Astrocyte of the spinal cord (primary cell): ENCODE measurements at regions not wholly inside any gene's neighbourhood (a gene's known extent, or its start where the extent isn't known, plus 50 kb on each side); places are given as distances from the start of the nearest gene placed in this dataset.

Experiments used
- DNase-seq: peaks from one replicate; pipeline ENCODE4 v3.0.0; 2011; ENCODE audit warnings: low read depth, low spot score
- H3K4me3 ChIP-seq: 2 replicates; pipeline ENCODE4 v1.5.1; 2011; ENCODE audit warnings: low read depth, mild to moderate bottlenecking, low read length, moderate library complexity
- in situ Hi-C: cut with HindIII; loops from 2 replicates; pipeline ENCODE4 v1.10.0; 2017; ENCODE audit warnings: low sequenced_read_pairs
- TF ChIP-seq, protein P1 (sequence below): IDR thresholded peaks from 2 replicates; pipeline ENCODE4 v1.5.1; 2012; ENCODE audit warnings: low read depth, mild to moderate bottlenecking, low read length, inconsistent platforms

- TF ChIP-seq, protein P1, sequence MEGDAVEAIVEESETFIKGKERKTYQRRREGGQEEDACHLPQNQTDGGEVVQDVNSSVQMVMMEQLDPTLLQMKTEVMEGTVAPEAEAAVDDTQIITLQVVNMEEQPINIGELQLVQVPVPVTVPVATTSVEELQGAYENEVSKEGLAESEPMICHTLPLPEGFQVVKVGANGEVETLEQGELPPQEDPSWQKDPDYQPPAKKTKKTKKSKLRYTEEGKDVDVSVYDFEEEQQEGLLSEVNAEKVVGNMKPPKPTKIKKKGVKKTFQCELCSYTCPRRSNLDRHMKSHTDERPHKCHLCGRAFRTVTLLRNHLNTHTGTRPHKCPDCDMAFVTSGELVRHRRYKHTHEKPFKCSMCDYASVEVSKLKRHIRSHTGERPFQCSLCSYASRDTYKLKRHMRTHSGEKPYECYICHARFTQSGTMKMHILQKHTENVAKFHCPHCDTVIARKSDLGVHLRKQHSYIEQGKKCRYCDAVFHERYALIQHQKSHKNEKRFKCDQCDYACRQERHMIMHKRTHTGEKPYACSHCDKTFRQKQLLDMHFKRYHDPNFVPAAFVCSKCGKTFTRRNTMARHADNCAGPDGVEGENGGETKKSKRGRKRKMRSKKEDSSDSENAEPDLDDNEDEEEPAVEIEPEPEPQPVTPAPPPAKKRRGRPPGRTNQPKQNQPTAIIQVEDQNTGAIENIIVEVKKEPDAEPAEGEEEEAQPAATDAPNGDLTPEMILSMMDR: no peak
- no peak for DNase-seq
- in situ Hi-C loops: no loop called here
Observed at GRCh38 chr12:114274131-114274530, 131.8 kb downstream of the TBX5 start.

DNA sequence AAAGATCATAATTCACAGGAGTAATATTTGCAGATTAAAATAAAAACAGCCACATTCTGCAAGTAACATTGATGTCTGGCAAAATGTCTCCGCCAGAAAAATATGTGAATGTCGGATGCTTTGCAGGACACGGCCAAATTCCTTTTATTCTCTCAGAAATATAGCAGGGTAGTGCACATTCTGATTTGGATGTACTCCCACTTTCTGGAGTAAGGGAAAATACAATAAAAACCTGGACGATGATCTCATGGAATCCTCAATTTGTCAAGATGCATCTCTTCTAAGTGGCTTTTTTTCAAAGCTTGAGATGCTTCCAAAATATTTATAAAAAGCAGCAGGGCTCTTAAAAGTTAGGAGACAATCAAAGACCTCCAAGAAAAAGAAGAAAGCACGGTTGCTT is 133.3 kb downstream of the TBX5 start:
- in situ Hi-C loops: no loop called here
- no peak overlapping the region for H3K4me3 ChIP-seq
- DNase-seq: no peak
- TF ChIP-seq, protein P1: no peak

More at GRCh38 chr12:114274131-114274530, 131.8 kb downstream of the TBX5 start:
- no peak overlapping the region for H3K4me3 ChIP-seq

DNA sequence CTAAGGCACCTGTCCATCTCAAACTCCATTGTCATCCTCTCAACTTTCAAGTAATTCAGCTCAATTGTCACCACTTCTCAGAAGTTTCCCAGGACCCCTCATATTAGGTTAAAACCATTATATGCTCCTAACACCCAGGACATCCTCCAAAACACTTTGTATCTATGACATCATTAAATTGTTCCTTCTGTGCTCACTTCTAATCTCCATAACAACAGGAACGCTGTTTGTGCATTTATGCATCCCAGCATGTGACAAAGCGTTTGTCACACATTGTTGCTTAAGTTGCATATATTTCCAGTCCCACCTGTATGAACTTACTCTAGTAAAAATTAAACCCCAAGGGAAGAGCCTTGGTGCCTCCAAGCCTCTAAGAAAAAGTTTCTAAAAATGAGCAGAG is 133.9 kb downstream of the TBX5 start:
- no peak overlapping the region for H3K4me3 ChIP-seq
- TF ChIP-seq, protein P1: no peak
- DNase-seq: no peak
- in situ Hi-C loops: no loop called here

DNA sequence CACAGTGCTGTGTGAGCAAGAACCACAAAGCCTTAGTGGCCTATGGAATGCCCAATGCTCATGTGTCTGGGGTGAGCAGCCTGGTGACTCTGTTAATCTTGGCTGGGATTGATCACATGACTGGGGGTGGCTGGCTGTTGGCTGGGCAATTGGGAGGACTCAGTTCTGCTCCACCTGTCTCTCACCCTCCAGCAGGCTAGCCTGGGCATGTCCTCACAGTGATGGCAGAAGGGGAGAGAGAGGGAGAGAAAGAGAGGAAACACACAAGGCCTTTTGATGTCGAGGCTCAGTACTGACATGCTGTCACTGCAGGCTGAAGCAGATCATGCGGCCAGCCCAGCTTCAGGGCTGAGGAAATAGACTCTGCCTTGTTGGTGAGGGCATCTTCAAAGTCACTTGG is 136.8 kb downstream of the TBX5 start:
- TF ChIP-seq, protein P1: no peak
- no peak overlapping the region for H3K4me3 ChIP-seq
- in situ Hi-C loops: no loop called here
- no peak for DNase-seq

DNA sequence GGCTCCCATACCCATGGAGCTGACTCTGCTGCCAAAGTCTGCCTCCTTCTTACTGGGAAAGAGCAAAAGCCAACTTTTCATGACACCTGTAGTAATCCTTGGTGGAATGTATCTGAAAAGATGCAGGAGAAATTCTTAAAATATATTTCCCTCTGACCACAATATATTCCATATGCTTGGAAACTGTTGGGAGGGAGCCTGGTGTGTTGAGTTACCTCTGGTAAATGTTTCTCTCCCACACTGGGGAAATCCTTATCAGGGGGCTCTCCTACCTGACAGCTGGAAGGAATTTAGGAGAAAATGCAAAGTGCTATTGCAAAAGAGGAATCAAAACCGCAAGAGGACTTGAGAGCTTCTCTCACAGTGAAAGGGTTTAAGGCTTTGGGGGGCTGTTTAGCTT is 139.4 kb downstream of the TBX5 start:
- TF ChIP-seq, protein P1: no peak

DNA sequence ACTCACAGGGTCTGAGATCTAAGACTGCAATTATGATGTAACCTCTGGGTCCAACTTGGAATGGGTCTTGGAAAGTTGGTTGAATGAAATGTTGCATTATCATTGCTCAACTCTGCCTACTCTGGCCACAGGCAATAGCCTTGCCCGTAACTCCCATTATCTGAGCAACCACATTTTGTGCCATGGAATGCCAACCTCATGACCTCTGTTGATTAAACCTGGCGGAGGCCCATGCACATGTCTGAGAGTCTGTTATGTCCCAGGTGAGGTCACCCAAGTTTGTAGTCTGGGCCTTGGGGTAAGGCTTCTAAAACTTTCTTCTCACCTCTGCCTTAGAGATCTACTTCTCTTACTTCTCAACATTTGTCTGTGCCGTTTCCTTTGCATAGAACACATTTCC is 140.9 kb downstream of the TBX5 start:
- H3K4me3 ChIP-seq: no peak overlapping the region
- in situ Hi-C loops: no loop called here
- no peak for DNase-seq
- TF ChIP-seq, protein P1: no peak

More for the DNA sequence above, 139.4 kb downstream of the TBX5 start:
- no peak overlapping the region for H3K4me3 ChIP-seq
- in situ Hi-C loops: no loop called here
- DNase-seq: no peak
